ENCODE measurements at regions not wholly inside any gene's neighbourhood (a gene's known extent, or its start where the extent isn't known, plus 50 kb on each side); places are given as distances from the start of the nearest gene placed in this dataset.

DNA sequence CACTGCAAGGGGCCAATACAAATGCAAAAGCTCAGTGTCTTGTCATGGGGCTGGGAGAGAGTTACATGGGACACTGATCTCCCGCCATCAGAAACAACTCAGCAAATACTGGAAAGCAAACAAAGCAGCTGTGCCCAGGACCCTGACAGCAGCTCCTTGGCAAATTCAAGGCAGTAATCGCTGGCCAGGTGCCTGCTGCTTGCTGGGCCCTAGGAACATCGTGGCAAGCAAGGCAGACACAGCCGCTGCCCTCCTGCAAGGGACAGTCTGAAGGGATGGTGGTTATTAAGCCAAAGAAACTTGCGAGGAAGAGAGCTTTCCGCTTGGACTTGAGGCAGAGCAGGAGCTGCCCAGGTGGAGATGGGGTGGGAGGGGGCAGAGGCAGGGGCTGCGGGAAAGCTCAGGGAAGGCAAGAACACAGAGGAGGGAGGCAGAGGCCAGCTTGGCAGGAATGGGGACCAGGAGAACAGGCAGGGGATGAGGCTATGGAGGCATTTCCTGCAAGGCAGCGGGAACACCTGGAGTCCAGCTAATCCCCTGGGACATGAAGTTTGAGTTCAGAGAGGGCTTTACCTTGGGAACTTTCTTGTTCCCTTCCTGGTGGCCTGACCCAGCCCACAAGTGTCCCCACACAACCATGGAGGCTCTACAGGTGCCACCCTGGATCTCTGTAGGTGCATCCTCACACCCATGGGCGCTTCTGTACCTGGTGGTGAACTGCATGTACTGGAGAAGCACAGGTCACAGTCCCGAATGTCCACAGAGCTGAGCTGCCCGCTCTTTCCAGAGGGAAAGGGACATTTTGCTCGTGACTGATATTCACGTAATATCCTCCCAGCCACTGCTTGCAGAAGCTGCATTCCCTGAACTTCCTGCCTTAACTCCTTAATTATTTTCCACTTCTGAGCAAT, 78.7 kb upstream of the ATP2B2 start:
- no peak for DNase-seq

- no peak for DNase-seq
Measured at GRCh38 chr3:10585945-10586344, 80.6 kb upstream of the ATP2B2 start.

DNA sequence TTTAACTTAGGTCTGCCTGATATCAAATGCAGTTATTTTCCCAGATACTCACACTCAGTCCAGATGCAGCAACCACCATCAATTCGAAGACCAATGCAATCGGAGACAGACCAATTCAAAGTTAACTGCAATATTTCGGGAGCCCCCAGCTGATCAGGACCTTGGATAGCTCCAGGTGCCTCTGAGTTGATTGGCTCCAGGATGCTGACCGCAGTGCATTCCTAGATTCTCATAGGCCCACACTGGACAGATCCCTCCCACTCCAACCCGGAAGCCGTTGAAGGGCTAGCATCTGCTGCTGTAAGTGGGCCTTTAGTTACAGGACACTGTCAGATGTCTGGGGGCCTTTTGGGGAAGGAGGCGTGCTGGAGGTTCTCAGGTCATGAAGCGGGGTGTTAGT, 89.5 kb upstream of the ATP2B2 start:
- peak; percentile 71 to 81 (median 81) for DNase-seq

- DNase-seq = no peak
Measured at GRCh38 chr3:10596746-10597448, 91.5 kb upstream of the ATP2B2 start.

- no peak for DNase-seq
Measured at GRCh38 chr3:10597733-10598132, 92.3 kb upstream of the ATP2B2 start.

- DNase-seq = no peak
Measured at GRCh38 chr3:10599017-10599416, 93.6 kb upstream of the ATP2B2 start.

DNA sequence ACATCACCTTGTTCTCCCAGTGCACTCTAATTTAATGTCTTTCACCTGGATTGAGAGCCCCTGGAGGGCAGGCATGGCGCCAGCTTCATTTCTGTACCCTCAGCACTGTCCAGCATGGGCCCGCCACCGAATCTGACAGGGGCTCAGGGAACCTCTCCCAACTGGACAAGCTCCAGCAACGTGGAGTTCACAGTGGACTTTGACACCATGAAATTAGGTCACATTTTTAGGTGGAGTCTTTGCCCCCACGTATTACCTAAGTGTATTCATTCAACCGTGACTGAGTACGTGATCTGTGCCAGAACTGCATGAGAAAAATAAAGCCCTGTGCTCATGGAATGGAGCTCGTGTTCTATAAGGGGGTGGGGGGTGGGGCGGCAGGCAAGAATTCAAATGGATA, 94.1 kb upstream of the ATP2B2 start:
- DNase-seq = no peak

- DNase-seq = no peak
Measured at GRCh38 chr3:10600296-10600714, 94.9 kb upstream of the ATP2B2 start.

- DNase-seq = no peak
Measured at GRCh38 chr3:10600726-10601125, 95.3 kb upstream of the ATP2B2 start.

DNA sequence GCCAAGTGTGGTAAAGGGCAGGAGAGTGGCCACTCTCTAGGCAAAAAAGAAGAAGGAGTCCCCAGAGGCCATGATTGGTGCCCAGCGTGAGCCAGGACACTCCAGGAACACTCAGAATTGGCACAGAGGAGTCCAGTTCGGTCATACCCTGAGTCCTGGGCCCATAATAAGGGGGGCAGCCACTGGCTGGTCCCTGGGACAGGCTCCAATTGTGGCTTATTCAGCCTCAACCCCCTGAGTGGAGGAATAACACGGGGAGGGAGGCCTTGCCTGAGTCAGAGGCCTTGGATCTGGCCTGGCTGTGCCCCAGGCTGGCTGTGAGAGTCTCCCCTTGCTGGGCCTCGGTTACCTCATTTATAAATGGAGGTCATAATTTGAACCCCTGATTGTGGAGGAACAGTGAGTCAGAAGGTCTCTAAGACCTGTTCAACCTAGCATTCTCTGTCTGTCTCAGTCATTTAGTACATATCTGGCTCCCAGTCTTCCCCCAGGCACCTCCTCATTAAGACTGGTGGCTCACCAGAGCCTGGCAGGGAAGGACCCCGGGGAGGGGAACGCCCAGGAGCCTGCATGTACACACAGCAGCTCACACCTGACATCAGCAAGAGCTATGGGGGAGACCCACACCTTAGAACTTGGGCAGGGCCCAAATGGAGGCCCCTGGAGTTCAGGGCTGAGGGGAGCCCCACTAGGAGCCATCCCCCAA, 95.9 kb upstream of the ATP2B2 start:
- no peak for DNase-seq

- DNase-seq = no peak
Measured at GRCh38 chr3:10601857-10602230, 96.5 kb upstream of the ATP2B2 start.

DNA sequence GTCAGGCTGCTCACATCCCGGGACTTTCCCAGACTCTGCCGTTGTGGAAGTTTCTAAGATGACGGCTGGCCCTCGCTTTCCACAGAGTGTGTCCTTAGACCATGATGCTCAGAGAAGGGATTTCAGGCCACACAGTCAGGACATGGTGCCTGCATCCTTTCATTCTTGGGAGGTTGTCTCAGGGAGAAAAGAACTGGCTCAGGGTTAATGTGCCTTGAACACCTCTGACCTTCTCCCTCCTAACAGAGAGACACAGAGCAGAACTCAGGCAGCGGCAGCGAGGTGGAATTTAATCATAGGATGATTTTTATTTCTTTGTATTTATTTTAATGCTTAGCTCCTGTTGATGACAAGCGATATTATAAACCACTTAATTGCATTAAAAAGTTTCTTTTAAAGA, 96.9 kb upstream of the ATP2B2 start:
- no peak for DNase-seq

GRCh38 chr3:10602769-10603768, 97.7 kb upstream of the ATP2B2 start:
- DNase-seq = no peak

GRCh38 chr3:10609134-10609533, 103.7 kb upstream of the ATP2B2 start:
- no peak for DNase-seq

- DNase-seq = no peak
Measured at GRCh38 chr3:10614168-10614567, 108.8 kb upstream of the ATP2B2 start.

- no peak for DNase-seq
Measured at GRCh38 chr3:10615715-10616114, 110.3 kb upstream of the ATP2B2 start.

DNA sequence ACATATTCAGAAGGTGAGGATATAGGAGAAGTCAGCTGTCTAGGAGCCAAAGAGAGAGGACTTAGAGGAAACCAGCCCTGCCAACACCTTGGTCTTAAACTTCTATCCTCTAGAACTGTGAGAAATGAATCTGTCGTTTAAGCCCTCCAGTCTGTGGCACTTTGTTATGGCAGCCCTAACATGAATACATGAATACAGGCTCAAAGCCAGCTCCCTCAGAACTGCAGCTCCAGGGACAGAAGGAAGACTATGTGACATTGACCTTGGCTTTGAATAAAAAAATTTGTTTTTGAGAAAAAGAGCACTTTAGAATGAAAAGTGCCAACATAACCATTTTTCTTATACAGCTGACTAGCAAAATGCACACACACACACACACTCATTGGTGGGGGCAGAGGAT, 110.9 kb upstream of the ATP2B2 start:
- DNase-seq = no peak

- DNase-seq = no peak
Measured at GRCh38 chr3:10619989-10620832, 114.8 kb upstream of the ATP2B2 start.

GRCh38 chr3:10620833-10621082, 115.4 kb upstream of the ATP2B2 start:
- DNase-seq = no peak

- no peak for DNase-seq
Measured at GRCh38 chr3:10623578-10624275, 118.3 kb upstream of the ATP2B2 start.
